GM21723 (cell line): ENCODE measurements at regions not wholly inside any gene's neighbourhood (a gene's known extent, or its start where the extent isn't known, plus 50 kb on each side); places are given as distances from the start of the nearest gene placed in this dataset.
"Not testable (repeated sequence)": the region's sequence is repeated elsewhere in the genome, so short reads cannot be mapped to it uniquely, and the experiment has no call there.

Experiments
- ATAC-seq: cut with Tn5 transposase; IDR thresholded peaks from one replicate; pipeline ENCODE4 v1.9.1; 2021; ENCODE audit warnings: mild to moderate bottlenecking, moderate library complexity; ENCODE audit not compliant: unreplicated experiment

DNA sequence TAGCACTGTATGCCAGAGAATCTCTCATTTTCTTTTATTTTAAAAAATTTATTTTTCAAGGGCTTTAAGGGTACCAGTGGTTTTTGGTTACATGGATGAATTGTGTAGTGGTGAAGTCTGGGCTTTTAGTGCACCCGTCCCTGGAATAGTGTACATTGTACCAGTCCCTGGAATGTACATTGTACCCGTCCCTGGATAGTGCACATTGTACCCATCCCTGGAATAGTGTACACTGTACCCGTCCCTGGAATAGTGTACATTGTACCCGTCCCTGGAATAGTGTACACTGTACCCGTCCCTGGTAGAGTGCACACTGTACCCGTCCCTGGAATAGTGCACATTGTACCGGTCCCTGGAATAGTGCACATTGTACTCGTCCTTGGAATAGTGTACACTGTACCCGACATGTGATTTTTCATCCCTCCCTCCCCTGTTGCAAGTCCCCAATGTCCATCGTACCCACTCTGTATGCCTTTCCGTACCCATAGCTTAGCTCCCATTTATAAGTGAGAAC lies 56.1 kb upstream of the HELT start:
- ATAC-seq: no peak

DNA sequence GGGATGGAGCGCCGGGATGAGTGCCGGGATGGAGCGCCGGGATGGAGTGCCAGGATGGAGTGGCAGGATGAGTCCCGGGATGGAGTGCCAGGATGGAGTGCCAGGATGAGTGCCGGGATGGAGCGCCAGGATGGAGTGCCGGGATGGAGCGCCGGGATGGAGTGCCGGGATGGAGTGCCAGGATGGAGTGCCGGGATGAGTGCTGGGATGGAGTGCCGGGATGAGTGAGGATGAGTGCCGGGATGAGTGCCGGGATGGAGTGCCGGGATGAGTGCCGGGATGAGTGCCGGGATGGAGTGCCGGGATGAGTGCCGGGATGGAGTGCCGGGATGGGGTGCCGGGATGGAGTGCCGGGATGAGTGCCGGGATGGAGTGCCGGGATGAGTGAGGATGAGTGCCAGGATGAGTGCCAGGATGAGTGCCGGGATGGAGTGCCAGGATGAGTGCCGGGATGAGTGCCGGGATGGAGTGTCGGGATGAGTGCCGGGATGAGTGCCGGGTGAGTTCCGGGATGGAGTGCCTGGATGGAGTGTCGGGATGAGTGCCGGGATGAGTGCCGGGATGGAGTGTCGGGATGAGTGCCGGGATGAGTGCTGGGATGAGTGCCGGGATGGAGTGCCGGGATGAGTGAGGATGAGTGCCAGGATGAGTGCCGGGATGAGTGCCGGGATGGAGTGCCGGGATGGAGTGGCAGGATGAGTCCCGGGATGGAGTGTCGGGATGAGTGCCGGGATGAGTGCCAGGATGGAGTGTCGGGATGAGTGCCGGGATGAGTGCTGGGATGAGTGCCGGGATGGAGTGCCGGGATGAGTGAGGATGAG lies 52.9 kb upstream of the HELT start:
- ATAC-seq: not testable (repeated sequence)

DNA sequence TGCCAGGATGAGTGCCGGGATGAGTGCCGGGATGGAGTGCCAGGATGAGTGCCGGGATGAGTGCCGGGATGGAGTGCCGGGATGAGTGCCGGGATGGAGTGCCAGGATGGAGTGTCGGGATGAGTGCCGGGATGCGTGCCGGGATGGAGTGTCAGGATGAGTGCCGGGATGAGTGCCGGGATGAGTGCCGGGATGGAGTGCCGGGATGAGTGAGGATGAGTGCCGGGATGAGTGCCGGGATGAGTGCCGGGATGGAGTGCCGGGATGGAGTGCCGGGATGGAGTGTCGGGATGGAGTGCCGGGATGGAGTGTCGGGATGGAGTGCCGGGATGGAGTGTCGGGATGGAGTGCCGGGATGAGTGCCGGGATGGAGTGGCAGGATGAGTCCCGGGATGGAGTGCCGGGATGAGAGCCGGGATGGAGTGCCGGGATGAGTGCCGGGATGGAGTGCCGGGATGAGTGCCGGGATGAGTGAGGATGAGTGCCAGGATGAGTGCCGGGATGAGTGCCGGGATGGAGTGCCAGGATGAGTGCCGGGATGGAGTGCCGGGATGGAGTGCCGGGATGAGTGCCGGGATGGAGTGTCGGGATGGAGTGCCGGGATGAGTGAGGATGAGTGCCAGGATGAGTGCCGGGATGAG lies 52.1 kb upstream of the HELT start:
- not testable (repeated sequence) for ATAC-seq

DNA sequence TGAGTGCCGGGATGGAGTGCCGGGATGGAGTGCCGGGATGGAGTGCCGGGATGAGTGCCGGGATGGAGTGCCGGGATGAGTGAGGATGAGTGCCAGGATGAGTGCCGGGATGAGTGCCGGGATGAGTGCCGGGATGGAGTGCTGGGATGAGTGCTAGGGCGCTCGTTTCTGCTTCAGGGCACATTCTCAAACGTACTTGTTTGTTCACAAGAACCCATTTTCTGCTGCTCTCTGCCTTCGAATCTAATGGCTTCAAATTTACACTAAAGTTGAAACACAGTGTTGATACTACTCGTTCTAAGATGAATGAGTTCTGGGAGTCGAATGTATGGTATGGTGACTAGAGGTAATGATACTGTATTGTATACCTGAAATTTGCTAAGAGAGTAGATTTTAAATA lies 50.6 kb upstream of the HELT start:
- ATAC-seq: not testable (repeated sequence)

DNA sequence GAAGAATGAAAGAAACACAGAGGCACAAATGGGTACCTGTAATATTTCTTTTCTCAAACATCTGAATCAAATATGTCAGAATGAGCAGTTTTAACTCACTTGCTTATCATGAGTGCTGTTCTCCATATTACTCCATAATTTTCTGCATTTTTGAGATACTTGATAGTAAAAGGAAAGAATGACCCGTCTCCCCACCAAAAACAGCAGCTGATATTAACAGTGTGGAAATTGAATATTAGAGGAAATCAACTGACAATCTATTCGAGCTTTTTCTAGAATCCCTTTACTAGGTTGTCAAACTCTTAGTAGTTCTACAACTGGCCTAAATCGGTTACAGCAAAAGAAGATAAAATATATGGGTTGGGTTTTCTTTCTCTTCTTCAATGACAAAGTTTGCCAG lies 49.9 kb upstream of the HELT start:
- no peak for ATAC-seq
